Endothelial cell of umbilical vein (primary cell): ENCODE measurements at regions not wholly inside any gene's neighbourhood (a gene's known extent, or its start where the extent isn't known, plus 50 kb on each side); places are given as distances from the start of the nearest gene placed in this dataset.

Experiments used
- BruUV-seq: library from RNA; stranded (reverse); fragments of 400-500 nt; replicated peaks from 2 replicates; lab custom pipeline; 2021; lab: Mats Ljungman, UMichigan
- CTCF ChIA-PET: fragments of 300-600, 350-600 bp; sonication (Branson Sonifier 250); formaldehyde crosslinking; loops from one replicate; lab custom pipeline; 2021; ENCODE audit warnings: antibody characterized with exemption, inconsistent platforms; lab: Charles Lee
- POLR2A ChIA-PET: fragments of 300-600, 350-600 bp; sonication (Branson Sonifier 250); formaldehyde crosslinking; loops from one replicate; lab custom pipeline; 2021; ENCODE audit warnings: antibody characterized with exemption, inconsistent platforms; lab: Charles Lee
- DNase-seq: peaks from one replicate; pipeline ENCODE4 v3.0.0-alpha.2; 2011; ENCODE audit warnings: low read depth, low spot score
- FAIRE-seq: peaks from 2 replicates; lab custom pipeline; 2011; peaks lifted over from hg19 to GRCh38; lab: Jason Lieb, UNC
- H2AFZ ChIP-seq: 2 replicates; pipeline ENCODE4 v1.6.0; 2012; ENCODE audit warnings: low read depth, low read length, control low read depth, inconsistent platforms
- H3K27ac ChIP-seq: 2 replicates; pipeline ENCODE4 v1.5.1; 2011; ENCODE audit warnings: low read depth, mild to moderate bottlenecking, control low read depth, low read length, moderate library complexity; ENCODE audit not compliant: insufficient read depth
- H3K27me3 ChIP-seq, 2 experiments: 2 replicates each; pipeline versions ENCODE4 v1.6.0 to v1.6.1; 2011; ENCODE audit warnings: low read length in 2 of 2, mixed read lengths in 1 of 2; ENCODE audit not compliant: control insufficient read depth in 2 of 2, insufficient read depth in 2 of 2
- H3K36me3 ChIP-seq, 2 experiments: 2 replicates in 1 of 2; 3 replicates in 1 of 2; pipeline ENCODE4 v1.5.1; 2011; ENCODE audit warnings: low read length in 2 of 2, mild to moderate bottlenecking in 1 of 2, moderate library complexity in 1 of 2; ENCODE audit not compliant: control insufficient read depth in 2 of 2, insufficient read depth in 2 of 2; ENCODE audit errors: extremely low read depth in 1 of 2
- H3K4me1 ChIP-seq: 3 replicates; pipeline ENCODE4 v1.5.1; 2011; ENCODE audit warnings: mild to moderate bottlenecking, low read length; ENCODE audit not compliant: control insufficient read depth, insufficient read depth; ENCODE audit errors: extremely low read depth
- H3K4me2 ChIP-seq: 2 replicates; pipeline ENCODE4 v1.6.1; 2011; ENCODE audit warnings: low read length, control low read depth, mixed read lengths; ENCODE audit not compliant: insufficient read depth
- H3K4me3 ChIP-seq, 3 experiments: fragments of 200-600 bp in 1 of 3; sonication (generic), shearing (Covaris generic) in 1 of 3; replicated peaks in 1 of 3; 2 replicates each; pipeline ENCODE4 v1.5.1; 2011 to 2016; ENCODE audit warnings: control low read depth in 3 of 3, low read length in 3 of 3, mild to moderate bottlenecking in 2 of 3, inconsistent platforms in 1 of 3, low read depth in 1 of 3, moderate library complexity in 1 of 3; ENCODE audit not compliant: insufficient read depth in 1 of 3
- H3K79me2 ChIP-seq: 2 replicates; pipeline ENCODE4 v1.6.0; 2012; ENCODE audit warnings: low read length, inconsistent platforms; ENCODE audit not compliant: control insufficient read depth, insufficient read depth
- H3K9ac ChIP-seq: replicated peaks from 2 replicates; pipeline ENCODE3; 2011; ENCODE audit warnings: low read length, control low read depth; ENCODE audit not compliant: insufficient read depth; ENCODE audit errors: extremely low read depth
- H3K9me1 ChIP-seq: replicated peaks from 3 replicates; pipeline ENCODE4 v1.6.0; 2011; ENCODE audit warnings: mild to moderate bottlenecking, low read length; ENCODE audit not compliant: control insufficient read depth, insufficient read depth; ENCODE audit errors: extremely low read depth
- H3K9me3 ChIP-seq: replicated peaks from 2 replicates; pipeline ENCODE4 v1.5.1; 2012; ENCODE audit warnings: low read length, inconsistent platforms; ENCODE audit not compliant: control insufficient read depth, insufficient read depth
- H4K20me1 ChIP-seq: replicated peaks from 2 replicates; pipeline ENCODE3; 2011; ENCODE audit warnings: mild to moderate bottlenecking, low read length; ENCODE audit not compliant: control insufficient read depth, insufficient read depth; ENCODE audit errors: extremely low read depth
- EZH2 ChIP-seq: IDR thresholded peaks from 2 replicates; pipeline ENCODE4 v1.6.1; 2012; ENCODE audit warnings: borderline replicate concordance, low read depth, mild to moderate bottlenecking, moderate library complexity, low read length, inconsistent platforms; ENCODE audit not compliant: severe bottlenecking
- FOS ChIP-seq: IDR thresholded peaks from 2 replicates; pipeline ENCODE4 v1.6.1; 2011; ENCODE audit warnings: mild to moderate bottlenecking, low read length, moderate library complexity, borderline replicate concordance; ENCODE audit not compliant: insufficient read depth
- GATA2 ChIP-seq: IDR thresholded peaks from 2 replicates; pipeline ENCODE4 v1.7.0; 2011; ENCODE audit warnings: low read depth, mild to moderate bottlenecking, moderate library complexity, mixed read lengths, low read length; ENCODE audit not compliant: insufficient read length, insufficient read depth
- JUN ChIP-seq: IDR thresholded peaks from 2 replicates; pipeline ENCODE4 v1.6.1; 2011; ENCODE audit warnings: borderline replicate concordance, low read depth; ENCODE audit not compliant: insufficient read length, insufficient read depth
- MAX ChIP-seq: IDR thresholded peaks from 2 replicates; pipeline ENCODE4 v1.6.1; 2011; ENCODE audit not compliant: insufficient read depth, insufficient read length
- MYC ChIP-seq: IDR thresholded peaks from one replicate; pipeline ENCODE4 v1.6.1; 2011; ENCODE audit warnings: mild to moderate bottlenecking, low read depth, low read length
- POLR2A ChIP-seq: IDR thresholded peaks from 2 replicates; pipeline ENCODE4 v1.6.1; 2012; ENCODE audit warnings: low read depth, mild to moderate bottlenecking, control low read depth, low read length
- POLR2AphosphoS5 ChIP-seq: IDR thresholded peaks from 2 replicates; pipeline ENCODE4 v1.6.1; 2012; ENCODE audit warnings: low read depth, mild to moderate bottlenecking, control low read depth, low read length, moderate library complexity; ENCODE audit not compliant: insufficient read depth
- dilution Hi-C: fragments of 300-500 bp; cut with MboI; formaldehyde crosslinking; loops from one replicate; pipeline ENCODE4 v1.15.0; 2019; ENCODE audit warnings: low sequenced_read_pairs; ENCODE audit not compliant: extremely low pct_ligation_motif_present
- intact Hi-C: fragments of 100-400 bp; cut with micrococcal nuclease; formaldehyde crosslinking; loops from one replicate; pipeline ENCODE4 v1.10.0; 2022
- TF ChIP-seq, protein P1 (sequence below), 2 donors: IDR thresholded peaks; 1 replicate in 1 of 2; 2 replicates in 1 of 2; pipeline ENCODE4 v1.5.1; 2011; ENCODE audit warnings: low read length in 2 of 2, mild to moderate bottlenecking in 2 of 2, moderate library complexity in 2 of 2, control low read depth in 1 of 2, inconsistent platforms in 1 of 2, low read depth in 1 of 2; ENCODE audit not compliant: insufficient read depth in 1 of 2; ENCODE audit errors: extremely low read depth in 1 of 2

GRCh38 chr21:14688412-14688811, 142.3 kb upstream of the SAMSN1 start:
- Histone ChIP-seq H3K9me1 (no peaks in the 10 kb centered on the region), H3K4me1 (no peaks in the 10 kb centered on the region), H3K36me3 (no peaks in the 10 kb centered on the region), H3K4me3 (no peak overlapping the region), H3K27ac (no peak overlapping the region), H3K9me3 (no peaks in the 10 kb centered on the region), H2AFZ (no peak overlapping the region), H3K9ac (no peak overlapping the region), H3K27me3 (no peaks in the 10 kb centered on the region), H3K4me2 (no peak overlapping the region), H4K20me1 (no peaks in the 10 kb centered on the region), H3K79me2 (no peaks in the 10 kb centered on the region)
- TF ChIP-seq POLR2AphosphoS5 (no peak), GATA2 (no peak), EZH2 (no peak), MYC (no peak), JUN (no peak), FOS (no peak), MAX (no peak), POLR2A (no peak)
- TF ChIP-seq, protein P1, sequence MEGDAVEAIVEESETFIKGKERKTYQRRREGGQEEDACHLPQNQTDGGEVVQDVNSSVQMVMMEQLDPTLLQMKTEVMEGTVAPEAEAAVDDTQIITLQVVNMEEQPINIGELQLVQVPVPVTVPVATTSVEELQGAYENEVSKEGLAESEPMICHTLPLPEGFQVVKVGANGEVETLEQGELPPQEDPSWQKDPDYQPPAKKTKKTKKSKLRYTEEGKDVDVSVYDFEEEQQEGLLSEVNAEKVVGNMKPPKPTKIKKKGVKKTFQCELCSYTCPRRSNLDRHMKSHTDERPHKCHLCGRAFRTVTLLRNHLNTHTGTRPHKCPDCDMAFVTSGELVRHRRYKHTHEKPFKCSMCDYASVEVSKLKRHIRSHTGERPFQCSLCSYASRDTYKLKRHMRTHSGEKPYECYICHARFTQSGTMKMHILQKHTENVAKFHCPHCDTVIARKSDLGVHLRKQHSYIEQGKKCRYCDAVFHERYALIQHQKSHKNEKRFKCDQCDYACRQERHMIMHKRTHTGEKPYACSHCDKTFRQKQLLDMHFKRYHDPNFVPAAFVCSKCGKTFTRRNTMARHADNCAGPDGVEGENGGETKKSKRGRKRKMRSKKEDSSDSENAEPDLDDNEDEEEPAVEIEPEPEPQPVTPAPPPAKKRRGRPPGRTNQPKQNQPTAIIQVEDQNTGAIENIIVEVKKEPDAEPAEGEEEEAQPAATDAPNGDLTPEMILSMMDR (IDR thresholded peaks at IDR 0.05; ENCODE audit: extremely low read depth in 1 of 2, insufficient read depth in 1 of 2, low read depth in 1 of 2, low read length in 2 of 2): no peak
- no TSS peak for BruUV-seq
- FAIRE-seq (no peak), DNase-seq (no peak)
- ChIA-PET CTCF (interaction anchor here (1.0 kb wide), 1 partner anchor 50 kb away, joined by 3 read pairs; no protein-coding TSS in a partner anchor), POLR2A (no interaction called here)
- intact Hi-C loops (no loop called here), dilution Hi-C loops (no loop called here)
